ENCODE measurements at regions not wholly inside any gene's neighbourhood (a gene's known extent, or its start where the extent isn't known, plus 50 kb on each side); places are given as distances from the start of the nearest gene placed in this dataset.

DNA sequence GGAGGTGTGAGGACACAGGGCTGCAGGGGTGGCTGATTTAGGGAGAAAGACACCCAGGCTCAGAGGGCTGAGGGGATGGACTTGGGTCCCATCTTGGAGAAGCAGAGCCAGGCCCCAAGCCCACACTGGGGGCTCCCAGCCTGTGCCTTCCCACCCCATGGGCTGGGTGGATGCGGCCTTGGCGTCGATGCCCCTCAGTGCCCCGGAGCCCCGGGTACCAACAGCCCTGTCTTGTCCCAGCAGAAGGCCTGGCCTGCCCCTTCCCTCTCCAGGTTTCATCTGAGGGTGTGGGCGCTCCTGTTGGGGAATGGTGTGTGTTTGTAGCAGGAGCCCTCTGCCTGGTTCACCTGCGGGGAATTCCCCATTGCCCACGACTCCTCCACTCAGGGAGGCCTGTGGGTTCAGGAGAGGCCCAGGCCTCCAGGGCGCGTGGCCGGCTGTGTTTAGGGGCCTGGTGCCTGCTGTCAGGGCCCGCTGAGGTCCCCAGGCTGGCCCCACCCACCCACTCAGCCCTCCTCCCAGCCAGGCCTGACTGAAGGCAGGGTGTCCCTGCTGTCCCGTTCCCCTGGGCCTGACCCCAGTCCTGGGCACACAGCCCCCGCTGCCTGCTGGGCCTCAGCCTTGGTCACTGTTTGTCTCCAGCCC, 51.1 kb upstream of the BEGAIN start:
- no peak for DNase-seq

DNA sequence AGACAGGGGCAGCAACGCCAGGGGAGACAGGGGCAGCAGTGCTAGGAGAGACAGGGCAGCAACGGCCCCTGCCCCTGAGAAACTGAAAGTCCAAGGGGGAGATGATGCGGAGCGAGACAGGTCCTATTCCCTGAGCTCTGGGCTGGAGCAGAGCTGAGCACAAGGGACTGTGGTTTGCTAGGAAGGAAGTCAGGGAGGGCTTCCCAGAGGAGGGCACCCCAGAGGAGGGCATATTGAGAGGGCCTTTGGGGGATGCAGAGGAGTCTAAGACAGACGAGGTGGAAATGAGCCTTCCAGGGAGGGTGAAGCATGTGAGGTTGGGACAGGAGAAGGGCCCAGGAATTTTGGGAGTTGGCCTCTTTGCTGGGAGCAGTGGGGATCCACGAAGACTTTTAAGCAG, 52.1 kb upstream of the BEGAIN start:
- DNase-seq, result no peak

DNA sequence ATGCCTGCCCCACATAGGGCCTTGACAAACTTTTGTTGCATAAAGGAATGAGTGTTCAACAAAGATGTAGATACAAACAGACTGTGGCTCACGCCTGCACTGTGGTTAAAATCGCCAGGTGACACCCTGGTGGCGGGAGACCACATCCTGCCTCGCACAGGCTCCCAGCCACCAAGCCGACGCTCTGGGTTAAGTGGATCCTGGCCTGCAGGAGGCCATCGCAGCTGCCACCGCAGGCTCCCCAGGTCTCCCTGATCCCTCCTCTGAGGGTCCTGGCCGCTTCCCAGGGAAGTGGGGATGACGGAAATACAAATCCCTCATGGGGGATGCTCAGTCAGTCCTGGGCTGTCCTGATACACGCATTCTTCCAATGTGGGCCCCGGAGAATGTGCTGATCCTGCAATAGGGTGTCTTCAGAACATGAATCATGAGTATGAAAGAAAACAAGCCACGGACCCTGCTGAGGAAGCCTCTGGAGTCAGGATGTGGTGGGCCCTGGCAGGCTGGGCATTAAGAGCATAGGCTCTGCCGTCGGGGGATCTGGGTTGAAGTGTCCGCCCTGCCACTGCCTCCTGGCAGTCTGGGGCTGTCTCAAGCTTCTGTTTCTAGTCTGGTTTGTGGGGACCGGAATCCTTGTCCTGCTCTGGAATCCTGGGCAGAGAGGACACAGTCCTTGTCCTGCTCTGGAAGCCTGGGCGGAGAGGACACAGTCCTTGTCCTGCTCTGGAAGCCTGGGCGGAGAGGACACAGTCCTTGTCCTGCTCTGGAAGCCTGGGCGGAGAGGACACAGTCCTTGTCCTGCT, 53.5 kb upstream of the BEGAIN start:
- no peak for DNase-seq

DNA sequence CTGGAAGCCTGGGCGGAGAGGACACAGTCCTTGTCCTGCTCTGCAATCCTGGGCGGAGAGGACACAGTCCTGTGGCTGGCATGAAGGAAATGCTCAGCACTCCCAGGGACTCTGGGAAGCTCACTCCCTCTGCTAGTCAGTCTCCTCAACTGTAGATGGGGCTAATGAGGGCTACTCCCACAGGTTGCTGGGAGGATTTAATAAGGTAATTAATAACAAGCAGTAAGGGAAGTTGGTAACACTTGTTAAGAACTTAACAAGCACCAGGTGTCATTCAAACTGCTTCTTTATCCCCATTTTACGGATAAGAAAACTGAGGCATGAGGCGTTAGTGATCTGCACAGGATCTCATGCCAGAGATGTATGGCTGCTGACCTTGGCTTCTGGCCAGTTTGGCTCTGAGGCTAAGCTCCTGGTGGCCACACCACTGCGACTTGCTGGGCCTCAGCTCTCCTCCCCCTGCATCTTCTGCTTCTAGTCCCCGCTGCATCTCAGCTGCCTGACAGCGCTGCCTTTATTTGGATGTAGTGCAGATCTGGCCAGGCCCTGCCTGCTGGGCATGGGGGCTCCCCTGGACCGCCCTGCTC, 54.1 kb upstream of the BEGAIN start:
- DNase-seq, result no peak

DNA sequence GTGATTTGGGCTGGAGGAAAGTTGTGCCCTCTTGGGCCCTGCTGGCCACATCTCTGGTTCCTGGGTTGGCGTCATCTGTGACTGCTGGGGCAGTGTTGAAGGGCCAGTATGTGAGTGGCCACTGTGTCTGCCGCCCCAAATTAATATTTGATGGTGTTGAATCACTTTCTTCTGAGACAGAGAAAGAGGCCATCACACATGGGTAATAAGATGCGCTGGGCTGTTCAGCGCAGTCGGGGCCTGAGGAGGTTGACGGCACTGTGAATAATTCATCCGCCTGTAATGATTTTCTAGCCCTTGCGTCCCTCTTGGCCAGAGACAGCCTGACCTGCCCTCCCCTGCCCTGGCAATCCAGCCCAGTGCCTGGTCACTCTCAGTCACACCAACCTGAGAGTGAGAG, 56.2 kb upstream of the BEGAIN start:
- DNase-seq, result no peak

DNA sequence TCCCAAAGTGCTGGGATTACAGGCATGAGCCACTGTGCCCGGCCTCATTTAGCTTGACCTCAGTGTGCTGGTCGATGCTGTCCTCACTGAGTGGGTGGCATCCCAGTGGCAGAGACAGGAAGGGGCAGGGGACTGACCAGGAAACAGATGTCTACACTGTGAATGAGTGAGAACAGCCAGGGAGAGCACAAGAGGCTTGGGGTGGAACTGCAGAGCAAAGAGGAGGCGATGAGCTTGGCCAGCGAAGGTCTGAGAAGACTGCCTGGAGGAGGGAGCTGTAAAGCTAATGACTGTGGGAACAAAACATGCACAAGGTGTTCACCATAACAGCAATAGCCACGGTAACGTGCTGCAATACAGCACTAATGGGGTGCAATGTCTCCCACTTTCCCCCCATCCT, 57.2 kb upstream of the BEGAIN start:
- no peak for DNase-seq

DNA sequence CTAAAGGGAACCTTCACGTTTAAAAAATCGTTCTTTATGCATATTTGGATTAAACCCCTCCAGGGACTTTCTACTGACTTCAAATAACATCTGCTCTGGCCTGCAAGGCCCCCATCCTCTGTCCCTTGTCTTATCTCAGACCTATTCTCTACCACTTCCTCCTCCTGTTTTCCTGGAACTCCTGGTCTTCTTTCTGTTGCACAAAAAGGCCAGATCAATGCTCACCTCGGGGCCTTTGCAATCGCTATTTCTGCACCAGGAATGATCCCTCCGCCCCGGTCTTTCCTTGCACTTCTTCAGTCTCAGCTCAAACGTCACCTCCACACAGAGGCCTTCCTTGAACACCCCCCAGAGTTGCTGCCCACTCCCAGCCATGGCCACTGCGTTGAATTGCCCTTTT, 57.6 kb upstream of the BEGAIN start:
- DNase-seq, result no peak

DNA sequence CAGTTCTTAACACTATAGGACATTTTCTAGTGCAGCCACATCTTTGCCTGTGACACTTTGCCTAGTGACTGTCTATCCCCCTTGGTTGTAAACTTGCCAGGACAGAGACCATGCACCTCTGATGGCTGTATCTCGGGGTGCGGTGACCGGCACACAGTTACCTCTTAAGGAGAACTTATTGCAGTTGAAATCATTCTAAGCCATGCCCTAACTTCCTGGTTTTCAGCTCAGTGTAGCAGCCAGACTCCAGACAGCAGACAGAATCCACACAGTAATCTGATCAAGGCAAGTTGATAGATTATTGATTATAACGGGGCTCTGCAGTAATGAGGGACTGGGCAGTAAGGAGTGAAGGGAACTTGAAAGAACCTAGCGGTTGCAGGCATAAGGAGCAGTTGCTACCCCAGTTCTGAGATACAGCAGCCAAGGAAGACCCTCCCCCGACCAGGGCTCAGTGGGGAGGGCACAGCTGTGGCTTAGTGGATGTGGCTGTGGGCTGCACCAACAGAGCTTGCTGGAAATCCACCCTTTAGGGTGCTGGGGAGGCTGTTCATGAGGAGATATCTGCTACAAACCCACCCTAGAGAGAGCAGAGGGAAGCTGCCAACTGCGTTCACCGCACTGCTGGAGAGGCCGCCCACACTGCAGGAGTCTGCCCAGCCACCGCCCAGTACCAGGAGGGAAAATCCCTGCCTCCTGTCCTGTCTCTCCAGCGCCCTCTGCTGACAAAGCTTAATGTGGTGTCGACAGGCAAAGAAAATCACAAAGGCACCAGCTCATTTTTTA, 58.2 kb upstream of the BEGAIN start:
- DNase-seq, result peak; percentile 89

DNA sequence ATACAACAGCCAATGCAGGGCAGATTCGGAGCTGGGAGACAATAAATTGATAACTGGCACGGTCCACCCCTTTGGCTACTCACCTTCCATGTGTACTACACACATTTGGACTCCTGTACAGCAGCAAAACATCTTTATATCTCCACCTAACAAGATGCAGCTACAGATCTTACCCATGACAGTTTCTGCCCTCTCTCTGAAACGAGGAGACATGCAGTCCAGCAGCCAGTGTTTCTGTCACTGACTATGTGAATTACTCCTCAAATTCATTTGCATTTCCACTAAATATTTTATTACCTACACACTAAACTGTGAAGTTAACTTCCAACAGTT, 58.7 kb upstream of the BEGAIN start:
- DNase-seq, result no peak

DNA sequence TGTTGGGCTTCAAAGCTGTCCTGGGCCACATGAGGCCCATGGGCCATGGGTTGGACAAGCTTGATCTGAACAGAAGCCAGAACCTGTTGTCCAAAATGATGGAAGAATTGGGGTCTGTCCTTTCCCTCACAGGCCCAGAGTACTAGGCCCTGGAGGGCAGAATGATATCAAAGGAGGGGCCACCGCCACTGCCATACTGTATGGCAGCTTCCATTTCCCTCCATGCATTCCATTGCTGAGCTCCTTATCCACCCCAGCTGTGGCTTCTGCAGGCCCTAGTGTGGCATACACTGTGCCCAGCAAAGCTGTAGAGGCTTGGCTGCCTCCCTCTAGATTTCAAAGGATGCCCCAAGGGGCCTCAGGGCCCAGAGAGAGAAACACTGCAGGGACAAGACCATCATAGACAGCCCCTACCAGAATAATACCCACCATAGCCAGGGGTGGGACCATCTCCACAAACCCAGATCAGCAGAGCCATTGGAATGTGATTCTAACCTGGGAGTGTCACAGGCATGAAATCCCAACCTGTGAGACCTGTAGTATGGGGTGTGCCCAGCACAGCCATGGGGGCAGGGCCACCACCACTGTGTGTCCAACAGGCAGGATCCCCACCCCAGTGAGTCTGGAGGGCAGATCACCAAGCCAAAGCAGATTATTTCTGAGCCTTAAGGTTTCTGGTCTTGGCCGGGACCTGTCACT, 61.4 kb upstream of the BEGAIN start:
- DNase-seq, result no peak

DNA sequence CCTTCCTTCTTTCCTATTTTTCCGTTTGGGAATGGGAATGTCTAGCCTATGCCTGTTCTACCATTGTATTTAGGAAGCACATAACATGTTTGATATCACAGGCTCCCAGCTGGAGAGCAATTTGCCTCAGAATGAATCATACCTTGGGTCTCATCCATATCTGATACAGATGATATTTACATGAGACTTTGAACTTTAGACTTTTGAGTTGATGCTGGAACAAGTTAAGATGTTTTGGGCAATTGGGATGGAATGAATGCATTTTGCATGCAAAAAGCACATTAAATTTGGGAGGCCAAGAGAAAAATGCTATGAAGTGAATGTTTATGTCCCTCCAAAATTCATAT, 61.9 kb upstream of the BEGAIN start:
- DNase-seq, result no peak

DNA sequence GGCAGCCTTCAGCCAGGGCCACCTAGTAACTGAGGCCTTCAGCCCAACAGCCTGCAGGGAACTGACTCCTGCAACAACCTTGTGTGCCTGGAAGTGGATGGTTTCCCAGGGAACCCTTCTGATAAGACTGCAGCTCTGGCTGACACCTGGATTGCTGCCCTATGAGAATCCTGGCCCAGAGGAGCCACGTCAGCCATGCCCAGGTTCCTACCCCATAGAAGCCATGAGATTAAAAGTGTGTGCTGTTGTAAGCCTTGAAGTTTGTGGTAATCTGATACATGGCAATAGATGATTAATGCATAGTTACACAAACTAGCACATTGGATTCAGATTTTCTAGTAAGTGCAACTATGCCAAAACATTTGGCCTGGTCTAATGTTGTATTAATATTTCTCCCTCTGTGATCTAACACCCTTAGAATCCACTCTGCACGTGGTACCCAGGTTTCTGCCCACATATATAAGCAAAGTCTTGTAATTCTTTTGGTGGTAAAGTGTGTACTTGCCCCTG, 64.8 kb upstream of the BEGAIN start:
- no peak for DNase-seq

DNA sequence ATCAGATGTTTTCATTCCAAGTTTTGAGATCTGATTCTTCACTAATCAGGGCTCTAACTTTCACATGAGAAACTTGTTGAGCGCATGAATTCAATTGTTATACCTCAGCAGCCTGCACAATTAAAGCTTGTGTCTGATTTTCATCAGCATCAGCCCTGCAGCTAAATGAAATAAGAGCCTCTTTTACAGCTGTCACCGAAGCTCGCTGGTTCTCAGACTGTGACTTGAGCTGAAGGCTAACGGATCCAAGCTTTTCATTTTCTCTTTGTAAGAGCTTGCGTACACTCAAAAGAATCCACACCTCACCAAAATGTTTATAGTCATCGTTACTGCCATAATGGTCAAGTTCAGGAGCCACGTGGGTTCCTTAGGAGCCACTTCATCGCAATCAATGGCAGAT, 65.5 kb upstream of the BEGAIN start:
- DNase-seq, result no peak

DNA sequence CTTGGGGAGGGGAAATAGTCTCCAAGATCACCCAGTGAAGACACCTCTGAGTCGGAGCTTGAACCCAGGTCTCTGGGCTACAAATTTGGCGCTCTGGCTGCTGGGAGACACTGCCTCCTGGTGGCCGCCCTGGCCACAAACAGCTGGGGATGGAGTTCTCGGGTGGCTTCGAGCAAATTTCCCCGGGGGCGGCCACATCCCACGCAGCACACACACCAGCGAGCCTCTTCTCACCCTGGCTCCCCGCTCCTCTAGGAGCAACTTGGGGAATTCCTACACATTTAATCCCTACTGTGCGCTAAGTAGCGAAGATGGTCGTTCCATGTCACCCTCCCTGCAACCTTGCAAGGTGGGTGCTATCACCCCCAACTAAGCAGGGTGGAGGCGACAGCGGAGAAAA, 66.2 kb upstream of the BEGAIN start:
- no peak for DNase-seq

DNA sequence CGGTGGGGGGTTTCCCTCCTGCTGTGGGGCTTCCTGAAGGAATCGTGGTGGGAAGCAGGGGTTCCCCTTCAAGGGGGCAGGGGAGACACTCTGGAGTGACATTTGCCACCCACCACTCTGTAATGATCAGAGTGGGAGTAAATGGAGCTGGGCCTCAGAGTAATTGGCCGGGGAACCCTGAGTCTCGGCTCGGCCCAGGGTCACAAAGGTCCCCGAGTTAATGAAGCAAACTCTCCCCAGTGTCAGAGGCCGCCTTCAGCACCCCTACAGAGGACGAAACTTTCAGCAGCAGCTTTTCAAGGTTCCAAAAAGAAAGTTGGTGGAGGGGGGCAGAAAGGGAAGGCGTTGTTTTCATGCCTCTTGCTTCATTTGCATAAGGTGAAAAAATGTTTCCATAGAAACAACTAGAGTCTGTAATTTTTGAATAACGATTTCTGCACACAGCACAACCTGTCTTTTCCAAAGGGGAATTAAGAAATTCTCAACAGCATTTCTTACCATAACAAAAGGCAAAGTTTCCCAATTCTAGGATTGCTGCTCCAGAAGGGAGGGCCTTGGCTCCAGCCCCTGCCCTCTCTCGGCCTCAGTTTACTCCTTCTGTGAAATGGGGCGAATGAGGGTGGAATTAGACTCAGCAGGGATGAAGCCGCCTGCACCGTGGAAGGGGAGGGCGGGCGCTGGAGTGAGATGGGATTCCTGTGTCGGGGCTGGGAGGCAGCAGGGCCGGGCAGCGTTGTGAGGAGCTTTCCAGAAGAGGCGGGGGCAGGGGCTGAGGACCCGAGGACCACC, 67.0 kb upstream of the BEGAIN start:
- DNase-seq, result no peak

DNA sequence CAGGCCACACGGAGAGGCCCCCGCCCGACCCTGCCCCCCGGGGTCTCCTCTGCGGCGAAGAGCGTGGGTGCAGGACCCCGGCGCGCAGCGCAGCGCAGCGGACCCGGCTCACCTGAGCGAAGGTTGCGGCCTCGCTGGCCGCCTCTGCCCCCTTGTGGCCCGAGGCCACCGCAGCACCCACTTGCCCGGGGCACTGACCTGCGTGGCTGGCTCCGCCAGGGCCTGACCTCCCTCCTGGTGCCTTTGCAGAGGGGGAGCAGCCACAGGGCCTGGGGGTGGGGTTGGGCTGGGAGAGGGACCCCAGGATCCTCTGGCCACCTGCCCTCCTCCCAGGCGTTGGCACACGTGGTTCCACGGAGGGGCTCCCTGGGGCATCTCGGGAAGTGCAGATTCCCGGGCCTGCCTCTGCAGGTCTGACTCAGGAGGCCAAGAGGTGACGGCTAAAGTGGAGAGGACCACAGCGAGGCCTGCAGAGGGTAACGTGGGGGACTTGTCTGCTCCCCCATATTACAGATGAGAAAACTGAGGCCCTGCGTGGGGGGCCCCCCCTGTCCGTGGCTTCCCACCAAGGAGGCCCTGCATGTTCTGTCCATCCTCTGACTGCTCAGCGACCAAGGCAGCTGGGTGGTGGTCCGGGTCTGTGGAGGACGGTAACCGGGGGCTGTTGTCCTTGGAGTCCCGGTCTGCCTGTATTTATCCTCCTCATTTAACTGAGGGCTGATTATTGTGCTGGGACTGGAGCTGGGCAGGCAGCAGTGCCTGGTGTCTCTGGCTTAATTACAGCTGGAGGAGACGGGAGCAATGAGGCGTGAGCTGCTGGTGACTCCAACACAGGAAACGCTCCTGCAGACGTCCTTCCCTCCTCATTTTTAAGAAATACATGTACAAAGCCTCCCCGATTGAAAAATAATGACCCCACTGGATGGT, 67.9 kb upstream of the BEGAIN start:
- DNase-seq, result no peak

DNA sequence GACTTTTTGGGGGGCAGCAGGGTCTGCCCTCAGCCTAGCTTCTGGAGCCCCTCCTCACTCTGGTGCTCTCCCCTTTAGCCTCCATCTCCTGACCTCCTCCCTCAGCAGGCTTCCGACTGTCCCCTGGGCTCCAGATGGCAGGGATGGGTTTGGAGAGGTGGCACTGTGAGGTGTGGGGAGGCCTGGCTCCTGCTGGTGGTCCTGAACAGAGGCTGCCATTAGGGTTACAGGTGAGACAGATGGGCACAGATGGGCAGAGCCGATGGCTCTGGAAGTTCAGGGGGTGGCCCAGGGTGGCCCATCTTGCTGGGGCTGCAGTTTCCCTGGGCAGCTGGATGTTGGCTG, 68.5 kb upstream of the BEGAIN start:
- DNase-seq, result no peak

DNA sequence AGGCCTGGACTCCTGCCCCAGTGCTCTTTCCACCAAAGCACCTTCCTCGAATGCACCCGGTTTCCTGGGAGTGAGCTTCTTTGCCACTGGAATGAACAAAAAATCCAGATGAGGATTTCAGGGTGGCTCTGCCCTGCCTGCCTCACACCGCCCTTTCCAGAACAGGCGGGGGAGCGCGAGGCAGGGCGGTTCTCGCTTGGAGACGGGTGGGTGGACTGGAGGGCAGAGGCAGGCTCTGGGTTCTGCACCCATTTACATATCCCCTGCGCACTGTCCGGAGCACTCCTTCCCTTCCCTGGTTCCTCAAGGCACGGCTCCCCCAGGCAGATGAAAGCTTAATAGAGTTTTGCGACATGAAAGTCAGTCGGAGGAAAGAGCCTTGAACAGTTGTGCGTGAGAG, 69.7 kb upstream of the DLK1 start:
- DNase-seq, result no peak

DNA sequence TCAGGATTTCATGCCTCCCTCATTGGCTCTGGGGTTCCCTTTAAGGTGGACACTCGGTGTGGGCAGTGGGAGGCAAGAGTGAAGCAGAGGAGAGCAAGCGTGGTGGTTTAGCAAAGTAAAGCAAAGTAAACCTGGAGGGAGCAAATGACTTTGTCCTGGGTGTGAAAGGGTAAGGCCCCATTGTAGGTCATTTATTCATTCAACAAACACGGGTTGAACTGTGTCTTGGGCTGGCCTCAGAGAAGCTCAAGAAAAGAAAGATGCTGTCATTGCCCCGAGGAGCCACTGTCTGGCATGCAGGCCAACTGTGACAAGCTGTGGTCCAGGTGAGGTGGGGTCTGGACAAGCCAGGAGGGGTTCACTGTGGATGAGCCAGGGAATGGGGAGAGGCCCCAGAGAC, 68.9 kb upstream of the DLK1 start:
- no peak for DNase-seq

DNA sequence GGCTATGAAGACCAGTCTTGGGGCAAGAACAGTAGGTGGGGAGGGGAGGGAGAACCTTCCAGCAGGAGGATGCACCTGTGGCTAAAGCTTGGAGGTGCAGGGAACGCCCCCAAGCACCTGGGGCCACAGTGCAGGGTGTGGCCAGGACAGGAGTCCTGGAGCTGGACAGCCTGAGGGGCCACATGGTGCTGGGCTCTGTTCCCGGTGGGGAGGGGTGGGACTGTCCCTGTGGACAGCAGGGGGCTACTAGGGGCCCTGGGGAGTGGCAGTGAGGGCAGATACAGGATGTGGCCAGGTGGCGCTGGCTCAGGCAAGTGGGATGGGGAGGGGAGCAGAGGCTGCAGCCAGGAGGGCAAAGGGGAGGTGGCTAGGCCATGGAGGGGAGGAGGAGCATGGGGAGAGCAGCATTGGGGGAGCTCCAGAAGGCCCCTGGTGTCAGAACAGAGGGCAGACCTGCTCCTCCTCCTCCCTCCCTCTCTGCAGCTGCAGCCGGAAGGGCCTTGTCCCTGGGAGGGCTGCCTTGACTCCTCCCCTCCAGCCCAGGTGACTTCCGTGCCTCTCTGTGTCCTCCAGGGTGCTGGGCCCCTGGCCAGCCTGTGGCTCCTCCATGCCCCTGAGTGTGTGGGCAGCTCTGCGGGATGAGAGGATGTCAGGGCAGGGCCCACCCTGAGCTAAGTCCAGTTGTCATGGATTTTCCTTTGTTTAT, 68.4 kb upstream of the DLK1 start:
- DNase-seq, result no peak
